Heart left ventricle (tissue), 16 donors: ENCODE measurements at regions not wholly inside any gene's neighbourhood (a gene's known extent, or its start where the extent isn't known, plus 50 kb on each side); places are given as distances from the start of the nearest gene placed in this dataset.

Experiments used
- ATAC-seq, 4 donors: fragments of 200-7000 bp; cut with Tn5 transposase; one replicate each; pipeline ENCODE4 v1.9.1; 2020 to 2022; ENCODE audit warnings: moderate library complexity in 4 of 4, mild to moderate bottlenecking in 3 of 4, moderate number of reproducible peaks in 1 of 4
- DNase-seq, 5 donors: peaks; one replicate each; pipeline ENCODE4 v3.0.0-alpha.2; 2020
- H3K27ac ChIP-seq, 12 donors: fragments of 200-600 bp; sonication (generic) in 4 of 12; one replicate each; pipeline versions ENCODE4 v1.5.0 to v1.8.0; 2016 to 2022; ENCODE audit warnings: mild to moderate bottlenecking in 2 of 12
- H3K27me3 ChIP-seq, 9 donors: fragments of 200-600 bp; sonication (generic) in 2 of 9; one replicate each; pipeline versions ENCODE4 v1.5.1 to v1.8.0; 2016 to 2022; ENCODE audit warnings: mild to moderate bottlenecking in 3 of 9
- H3K36me3 ChIP-seq, 9 donors: fragments of 200-600 bp; sonication (generic) in 2 of 9; one replicate each; pipeline versions ENCODE4 v1.5.0 to v1.8.0; 2018 to 2022; ENCODE audit warnings: mild to moderate bottlenecking in 2 of 9
- H3K4me1 ChIP-seq, 12 donors: fragments of 200-600 bp; sonication (generic) in 4 of 12; one replicate each; pipeline versions ENCODE4 v1.5.0 to v1.8.0; 2016 to 2022; ENCODE audit warnings: mild to moderate bottlenecking in 3 of 12
- H3K4me3 ChIP-seq, 12 donors: fragments of 200-600 bp; sonication (generic) in 4 of 12; one replicate each; pipeline versions ENCODE4 v1.5.0 to v1.8.0; 2017 to 2022; ENCODE audit warnings: mild to moderate bottlenecking in 9 of 12, moderate library complexity in 4 of 12
- H3K9me3 ChIP-seq, 12 donors: fragments of 200-600 bp; sonication (generic) in 4 of 12; one replicate each; pipeline versions ENCODE4 v1.5.0 to v1.8.0; 2016 to 2022; ENCODE audit warnings: mild to moderate bottlenecking in 1 of 12
- CTCF ChIP-seq, 12 donors: fragments of 200-600 bp; sonication (generic) in 4 of 12; IDR thresholded peaks; one replicate each; pipeline versions ENCODE4 v1.5.0 to v1.8.0; 2018 to 2022; ENCODE audit warnings: antibody characterized with exemption in 12 of 12, mild to moderate bottlenecking in 5 of 12
- POLR2A ChIP-seq, 2 donors: fragments of 450-650 bp; IDR thresholded peaks; one replicate each; pipeline ENCODE4 v1.6.1; 2017; ENCODE audit warnings: antibody characterized with exemption in 2 of 2, mild to moderate bottlenecking in 2 of 2, moderate library complexity in 2 of 2
- WGBS, 4 donors: extraction: QIAGEN DNeasy Blood & Tissue Kit in 2 of 4; methylation state at CpG; one replicate each; pipeline versions ENCODE4 v1.1.5 to v1.1.7; 2013 to 2018; 5-methylcytosine and 5-hydroxymethylcytosine counted together
- intact Hi-C, 10 donors: fragments of 100-400 bp; cut with DNase I; formaldehyde crosslinking; loops; one replicate each; pipeline versions ENCODE4 v1.11.1 to v1.14.2; 2022
- donor health status: ischemic (EF 13 %, LVEDD 7.1; RV severe dilation, severe dysfunction).
- donor health status: healthy with polysubstance abuse.
- donor health status: DM: no; HTN: yes; CAD: no.
- donor health status: DM: no; HTN: no; CAD: no.
- donor health status: ischemic (EF 25% LVEDD 6.9; RV normal size, moderate dysfunction).
- donor health status: ischemic (EF 25% LVEDD 5.7; RV mildly dilated, moderate dysfunction).
- donor health status: healthy.
- donor health status: DM: yes; HTN: yes; CAD: no.
- donor health status: ischemic (EF 35%, LVEDD 5.7; RV mildly dilated, moderate dysfunction).
- donor health status: nonischemic (EF 11% LVEDD 7.7; RV severe dilation, severe dysfunction).
- donor health status: DM: yes; HTN: yes; CAD: no.
- donor health status: PGD.
- donor health status: ischemic (EF 29% LVEDD 5.4; RV normal size, mild dysfunction).
- donor health status: nonischemic (EF 23%, LVEDD 6.1; RV moderate dilation, normal function).

GRCh38 chr13:37313372-37313771, 207.9 kb upstream of the CSNK1A1L start:
- ATAC-seq (peak in 1 of 4 donors; percentile 20), DNase-seq (no peak)
- no peaks in the 10 kb centered on the region for H3K27me3 ChIP-seq
- H3K4me3 ChIP-seq, result no peak overlapping the region
- intact Hi-C loops, result no loop called here
- no peak overlapping the region for H3K27ac ChIP-seq
- WGBS, 4 donors, result 70 to 85% (median 83%) methylated on average over 2 of the region's 2 CpGs
- no peaks in the 10 kb centered on the region for H3K4me1 ChIP-seq
- peaks cover 0 to 7% (median 0%) of the 10 kb centered on the region in 12 donors for H3K9me3 ChIP-seq
- H3K36me3 ChIP-seq, result no peaks in the 10 kb centered on the region
- TF ChIP-seq POLR2A (IDR thresholded peaks at IDR 0.05) (no peak), CTCF (IDR thresholded peaks at IDR 0.05) (no peak)

GRCh38 chr13:37306778-37307544, 201.5 kb upstream of the CSNK1A1L start:
- WGBS, 4 donors, result 85 to 91% (median 87%) methylated on average over 4 of the region's 4 CpGs
- no peaks in the 10 kb centered on the region for H3K9me3 ChIP-seq
- H3K36me3 ChIP-seq, result no peaks in the 10 kb centered on the region
- DNase-seq (peak in 1 of 5 donors; percentile 14), ATAC-seq (peak in 2 of 4 donors; percentile 42 to 86)
- no peaks in the 10 kb centered on the region for H3K4me1 ChIP-seq
- no peaks in the 10 kb centered on the region for H3K27me3 ChIP-seq
- TF ChIP-seq POLR2A (IDR thresholded peaks at IDR 0.05) (no peak), CTCF (IDR thresholded peaks at IDR 0.05) (no peak)
- no peak overlapping the region for H3K27ac ChIP-seq
- H3K4me3 ChIP-seq, result no peak overlapping the region
- intact Hi-C loops, result no loop called here

GRCh38 chr13:37303606-37304005, 198.1 kb upstream of the CSNK1A1L start:
- Histone ChIP-seq H3K27me3 (no peaks in the 10 kb centered on the region), H3K36me3 (no peaks in the 10 kb centered on the region), H3K27ac (no peak overlapping the region), H3K4me1 (no peaks in the 10 kb centered on the region), H3K9me3 (no peaks in the 10 kb centered on the region), H3K4me3 (no peak overlapping the region)
- DNase-seq (no peak), ATAC-seq (no peak)
- WGBS, 4 donors, result 94 to 98% (median 96%) methylated on average over 2 of the region's 2 CpGs
- TF ChIP-seq CTCF (IDR thresholded peaks at IDR 0.05), result no peak
- no peak for TF ChIP-seq POLR2A (IDR thresholded peaks at IDR 0.05)
- intact Hi-C loops, result no loop called here

GRCh38 chr13:37302686-37303085, 197.2 kb upstream of the CSNK1A1L start:
- TF ChIP-seq POLR2A (IDR thresholded peaks at IDR 0.05) (no peak), CTCF (IDR thresholded peaks at IDR 0.05) (no peak)
- DNase-seq (no peak), ATAC-seq (no peak)
- intact Hi-C loops, result no loop called here
- no peaks in the 10 kb centered on the region for H3K36me3 ChIP-seq
- H3K27ac ChIP-seq, result no peak overlapping the region
- H3K27me3 ChIP-seq, result no peaks in the 10 kb centered on the region
- H3K4me1 ChIP-seq, result no peaks in the 10 kb centered on the region
- 83 to 97% (median 89%) methylated on average over 1 of the region's 1 CpG for WGBS, 4 donors
- no peak overlapping the region for H3K4me3 ChIP-seq
- H3K9me3 ChIP-seq, result no peaks in the 10 kb centered on the region
